GM12874 (cell line): ENCODE measurements at regions not wholly inside any gene's neighbourhood (a gene's known extent, or its start where the extent isn't known, plus 50 kb on each side); places are given as distances from the start of the nearest gene placed in this dataset.

Experiments used
- TF ChIP-seq, protein P1 (sequence below): IDR thresholded peaks from 2 replicates; pipeline ENCODE4 v1.5.1; 2011; ENCODE audit warnings: low read depth, mild to moderate bottlenecking, control low read depth, low read length, moderate library complexity; ENCODE audit not compliant: insufficient read depth

DNA sequence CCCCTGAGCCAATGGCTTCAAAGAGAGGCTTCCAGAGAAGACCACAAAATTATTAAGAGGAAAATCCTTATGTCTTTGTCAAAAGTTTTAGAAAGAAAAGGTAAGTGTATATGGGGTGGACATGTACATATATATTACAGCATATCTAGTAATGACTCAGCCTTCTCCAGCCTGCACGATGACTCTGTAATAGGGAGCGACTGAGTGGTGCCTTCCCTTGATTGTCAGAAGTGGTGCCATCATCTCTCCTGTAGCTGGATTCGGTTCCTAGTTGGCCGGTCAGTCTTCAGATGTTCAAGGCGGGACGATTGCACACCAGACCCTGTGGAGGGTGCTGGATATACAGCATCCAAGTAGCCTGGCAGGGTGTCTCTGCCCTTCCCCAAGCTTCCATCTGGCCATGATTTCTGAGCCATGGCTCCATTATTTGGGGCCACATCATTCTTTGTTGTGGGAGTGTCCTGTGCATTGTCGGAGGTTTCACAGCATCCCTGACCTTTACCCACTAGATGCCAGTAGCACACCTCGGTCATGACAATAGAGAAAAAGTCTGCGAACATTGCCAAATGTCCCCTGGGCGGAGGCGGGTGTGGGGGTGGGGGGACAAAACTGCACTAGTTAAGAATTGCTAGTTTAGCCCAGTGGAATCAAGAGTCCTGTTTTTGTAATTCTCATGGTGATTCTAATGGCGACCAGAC lies 206.2 kb upstream of the KAZN start:
- TF ChIP-seq, protein P1, sequence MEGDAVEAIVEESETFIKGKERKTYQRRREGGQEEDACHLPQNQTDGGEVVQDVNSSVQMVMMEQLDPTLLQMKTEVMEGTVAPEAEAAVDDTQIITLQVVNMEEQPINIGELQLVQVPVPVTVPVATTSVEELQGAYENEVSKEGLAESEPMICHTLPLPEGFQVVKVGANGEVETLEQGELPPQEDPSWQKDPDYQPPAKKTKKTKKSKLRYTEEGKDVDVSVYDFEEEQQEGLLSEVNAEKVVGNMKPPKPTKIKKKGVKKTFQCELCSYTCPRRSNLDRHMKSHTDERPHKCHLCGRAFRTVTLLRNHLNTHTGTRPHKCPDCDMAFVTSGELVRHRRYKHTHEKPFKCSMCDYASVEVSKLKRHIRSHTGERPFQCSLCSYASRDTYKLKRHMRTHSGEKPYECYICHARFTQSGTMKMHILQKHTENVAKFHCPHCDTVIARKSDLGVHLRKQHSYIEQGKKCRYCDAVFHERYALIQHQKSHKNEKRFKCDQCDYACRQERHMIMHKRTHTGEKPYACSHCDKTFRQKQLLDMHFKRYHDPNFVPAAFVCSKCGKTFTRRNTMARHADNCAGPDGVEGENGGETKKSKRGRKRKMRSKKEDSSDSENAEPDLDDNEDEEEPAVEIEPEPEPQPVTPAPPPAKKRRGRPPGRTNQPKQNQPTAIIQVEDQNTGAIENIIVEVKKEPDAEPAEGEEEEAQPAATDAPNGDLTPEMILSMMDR: no peak

DNA sequence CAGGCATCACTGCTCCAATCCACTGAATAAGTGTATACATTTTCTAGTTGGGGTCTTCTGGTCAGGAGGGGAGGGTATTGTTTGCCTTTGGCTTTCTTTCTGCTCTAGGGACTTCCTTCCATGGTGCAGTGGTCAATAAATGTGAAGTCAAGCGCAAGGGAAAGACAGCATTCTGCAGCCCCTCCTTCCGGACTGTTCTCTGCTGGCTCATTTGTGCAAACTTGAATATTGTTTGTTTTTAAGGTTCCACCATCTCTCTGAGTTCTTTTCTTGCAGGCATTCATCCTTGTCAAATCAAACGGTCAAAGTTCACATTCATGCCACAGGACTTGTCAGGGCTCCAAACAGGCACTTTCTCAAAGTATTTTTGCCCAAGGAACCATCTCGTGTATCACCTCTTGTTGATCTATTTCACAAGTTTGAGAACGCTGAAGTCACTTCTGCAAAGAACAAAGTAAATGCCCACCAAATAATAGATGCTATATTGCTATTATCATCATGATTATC lies 205.6 kb upstream of the KAZN start:
- TF ChIP-seq, protein P1: no peak

DNA sequence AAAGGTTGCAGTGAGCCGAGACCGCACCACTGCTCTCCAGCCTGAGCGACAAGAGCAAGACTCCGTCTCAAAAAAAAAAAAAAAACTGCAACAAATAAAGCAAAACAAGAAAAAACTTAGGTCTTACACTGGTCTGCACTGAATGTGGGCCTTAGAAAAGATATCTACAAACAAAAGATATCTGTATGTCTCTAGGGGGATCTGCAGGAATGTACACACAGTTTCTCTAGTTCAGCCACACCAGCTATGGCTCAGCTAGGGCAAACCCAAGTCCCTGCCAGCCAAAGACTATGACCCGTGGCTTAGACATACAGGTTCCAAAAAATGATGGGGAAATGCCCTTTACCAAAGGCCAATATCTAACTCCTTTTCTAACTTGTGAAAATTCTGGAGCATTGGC lies 202.4 kb upstream of the KAZN start:
- TF ChIP-seq, protein P1: no peak

DNA sequence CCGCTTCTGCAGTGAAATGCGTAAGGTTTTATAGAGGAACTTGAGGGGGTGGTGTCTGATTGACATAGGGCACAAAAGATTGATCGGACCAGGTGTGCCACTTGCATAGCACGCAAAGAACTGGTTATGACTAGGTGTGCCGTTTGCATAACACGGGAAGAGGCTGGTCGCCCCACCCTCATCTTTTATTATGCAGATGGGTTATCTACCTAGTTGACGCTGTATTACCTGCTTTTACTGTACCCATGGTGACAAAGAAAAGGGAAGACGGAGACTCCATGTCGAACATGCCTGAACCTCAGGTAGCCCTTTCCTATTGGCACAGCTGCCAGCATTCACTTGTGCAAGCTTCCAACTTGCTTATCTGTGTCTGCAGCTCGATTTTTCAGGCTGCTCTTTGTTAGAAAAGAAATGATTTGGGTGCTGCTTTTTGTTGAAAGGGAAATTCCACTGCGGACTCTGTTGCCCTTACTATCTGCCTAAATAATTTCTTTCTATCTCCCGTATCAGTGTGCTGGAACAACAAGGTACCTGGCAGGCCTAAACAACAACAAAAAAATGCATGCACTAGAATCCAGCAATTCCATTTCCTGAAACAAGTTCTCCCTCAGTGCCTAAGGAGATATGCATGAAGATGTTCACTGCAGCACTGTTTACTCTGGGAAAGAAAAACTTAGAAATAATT lies 194.4 kb upstream of the KAZN start:
- TF ChIP-seq, protein P1: no peak

DNA sequence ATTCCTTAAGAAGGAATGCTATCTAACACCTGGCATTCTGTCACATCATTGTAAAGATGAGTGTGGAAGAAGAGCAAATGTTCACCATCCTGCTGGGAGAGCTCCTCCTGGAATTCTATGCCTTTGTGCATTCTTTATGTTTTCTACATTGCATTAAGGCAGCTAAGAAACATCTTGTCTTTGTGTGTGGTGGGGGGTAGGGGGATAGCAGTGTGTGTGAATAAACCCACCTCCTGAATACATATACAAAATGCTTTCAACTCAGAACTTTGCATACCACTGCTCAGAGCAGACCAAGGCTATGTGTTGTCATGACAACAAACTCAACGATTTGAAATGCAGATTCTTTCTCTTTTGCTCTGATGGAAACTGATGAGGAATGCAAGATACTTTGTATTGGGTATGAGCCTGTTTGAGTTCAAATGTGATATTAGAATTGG lies 193.6 kb upstream of the KAZN start:
- TF ChIP-seq, protein P1: no peak

GRCh38 chr1:14412235-14412634 lies 186.2 kb upstream of the KAZN start:
- TF ChIP-seq, protein P1: no peak

- TF ChIP-seq, protein P1: no peak
Observed at GRCh38 chr1:14413819-14414490, 184.5 kb upstream of the KAZN start.
